HG03521 (cell line): ENCODE measurements at regions not wholly inside any gene's neighbourhood (a gene's known extent, or its start where the extent isn't known, plus 50 kb on each side); places are given as distances from the start of the nearest gene placed in this dataset.
"Not testable (repeated sequence)": the region's sequence is repeated elsewhere in the genome, so short reads cannot be mapped to it uniquely, and the experiment has no call there.

Experiments
- ATAC-seq: cut with Tn5 transposase; IDR thresholded peaks from one replicate; pipeline ENCODE4 v1.9.1; 2021; ENCODE audit warnings: mild to moderate bottlenecking, moderate library complexity; ENCODE audit not compliant: unreplicated experiment

- ATAC-seq: no peak
These were observed 176.2 kb downstream of the SMC2 start for GRCh38 chr9:104269996-104270963.

GRCh38 chr9:104276709-104277245 is 182.7 kb downstream of the SMC2 start:
- ATAC-seq: no peak

GRCh38 chr9:104278929-104279496 is 184.9 kb downstream of the SMC2 start:
- ATAC-seq: no peak

- no peak for ATAC-seq
These were observed 185.5 kb downstream of the SMC2 start for GRCh38 chr9:104279535-104280177.

GRCh38 chr9:104280178-104280560 is 186.1 kb downstream of the SMC2 start:
- no peak for ATAC-seq

- no peak for ATAC-seq
These were observed 186.6 kb downstream of the SMC2 start for GRCh38 chr9:104280711-104281110.

GRCh38 chr9:104286187-104286586 is 192.1 kb downstream of the SMC2 start:
- ATAC-seq: no peak

- no peak for ATAC-seq
These were observed 192.7 kb downstream of the SMC2 start for GRCh38 chr9:104286799-104287198.

- ATAC-seq: no peak
These were observed 193.3 kb downstream of the SMC2 start for GRCh38 chr9:104287253-104287878.

- no peak for ATAC-seq
These were observed 199.8 kb downstream of the SMC2 start for GRCh38 chr9:104293877-104294276.

- no peak for ATAC-seq
These were observed 203.9 kb upstream of the OR13F1 start for GRCh38 chr9:104300124-104300523.

- no peak for ATAC-seq
These were observed 202.3 kb upstream of the OR13F1 start for GRCh38 chr9:104301755-104302154.

- ATAC-seq: no peak
These were observed 201.3 kb upstream of the OR13F1 start for GRCh38 chr9:104302775-104303174.

GRCh38 chr9:104304925-104305324 is 199.1 kb upstream of the OR13F1 start:
- no peak for ATAC-seq

GRCh38 chr9:104313396-104314110 is 190.5 kb upstream of the OR13F1 start:
- ATAC-seq: no peak

- not testable (repeated sequence) for ATAC-seq
These were observed 187.7 kb upstream of the OR13F1 start for GRCh38 chr9:104316201-104317009.

- no peak for ATAC-seq
These were observed 184.9 kb upstream of the OR13F1 start for GRCh38 chr9:104319198-104319597.

GRCh38 chr9:104319685-104320084 is 184.4 kb upstream of the OR13F1 start:
- ATAC-seq: no peak

GRCh38 chr9:104322596-104322995 is 181.5 kb upstream of the OR13F1 start:
- ATAC-seq: no peak
